Thyroid gland (tissue), 4 donors: ENCODE measurements at regions not wholly inside any gene's neighbourhood (a gene's known extent, or its start where the extent isn't known, plus 50 kb on each side); places are given as distances from the start of the nearest gene placed in this dataset.
"Not testable (repeated sequence)": the region's sequence is repeated elsewhere in the genome, so short reads cannot be mapped to it uniquely, and the experiment has no call there.

ENCODE experiments used
- POLR2A ChIP-seq, 2 donors: fragments of 450-650 bp; IDR thresholded peaks; one replicate each; pipeline ENCODE4 v1.6.1; 2017; ENCODE audit warnings: antibody characterized with exemption in 2 of 2, mild to moderate bottlenecking in 2 of 2, moderate library complexity in 1 of 2
- TF ChIP-seq, protein P1 (sequence below), 6 experiments: fragments of 200-600 bp in 3 of 6; fragments of 450-650 bp in 3 of 6; sonication (generic) in 3 of 6; IDR thresholded peaks; one replicate each; pipeline ENCODE4 v1.5.1; 2016 to 2019; ENCODE audit warnings: antibody characterized with exemption in 6 of 6, mild to moderate bottlenecking in 2 of 6, inconsistent platforms in 1 of 6, moderate library complexity in 1 of 6

- TF ChIP-seq POLR2A (IDR thresholded peaks at IDR 0.05): not testable (repeated sequence)
- TF ChIP-seq, protein P1, sequence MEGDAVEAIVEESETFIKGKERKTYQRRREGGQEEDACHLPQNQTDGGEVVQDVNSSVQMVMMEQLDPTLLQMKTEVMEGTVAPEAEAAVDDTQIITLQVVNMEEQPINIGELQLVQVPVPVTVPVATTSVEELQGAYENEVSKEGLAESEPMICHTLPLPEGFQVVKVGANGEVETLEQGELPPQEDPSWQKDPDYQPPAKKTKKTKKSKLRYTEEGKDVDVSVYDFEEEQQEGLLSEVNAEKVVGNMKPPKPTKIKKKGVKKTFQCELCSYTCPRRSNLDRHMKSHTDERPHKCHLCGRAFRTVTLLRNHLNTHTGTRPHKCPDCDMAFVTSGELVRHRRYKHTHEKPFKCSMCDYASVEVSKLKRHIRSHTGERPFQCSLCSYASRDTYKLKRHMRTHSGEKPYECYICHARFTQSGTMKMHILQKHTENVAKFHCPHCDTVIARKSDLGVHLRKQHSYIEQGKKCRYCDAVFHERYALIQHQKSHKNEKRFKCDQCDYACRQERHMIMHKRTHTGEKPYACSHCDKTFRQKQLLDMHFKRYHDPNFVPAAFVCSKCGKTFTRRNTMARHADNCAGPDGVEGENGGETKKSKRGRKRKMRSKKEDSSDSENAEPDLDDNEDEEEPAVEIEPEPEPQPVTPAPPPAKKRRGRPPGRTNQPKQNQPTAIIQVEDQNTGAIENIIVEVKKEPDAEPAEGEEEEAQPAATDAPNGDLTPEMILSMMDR (IDR thresholded peaks at IDR 0.05): not testable (repeated sequence)
Observed at GRCh38 chr15:99783918-99784619, 50.8 kb upstream of the LYSMD4 start.
